Ovary (tissue), 3 donors: ENCODE measurements at regions not wholly inside any gene's neighbourhood (a gene's known extent, or its start where the extent isn't known, plus 50 kb on each side); places are given as distances from the start of the nearest gene placed in this dataset.

Source experiments
- CTCF ChIP-seq, 3 donors: fragments of 450-650 bp in 2 of 3; fragments of 200-600 bp in 1 of 3; IDR thresholded peaks; one replicate each; pipeline versions ENCODE4 v1.5.1 to v1.8.0; 2016 to 2022; ENCODE audit warnings: antibody characterized with exemption in 3 of 3, mild to moderate bottlenecking in 1 of 3
- POLR2A ChIP-seq: fragments of 450-650 bp; IDR thresholded peaks from one replicate; pipeline ENCODE4 v1.6.1; 2017; ENCODE audit warnings: antibody characterized with exemption, mild to moderate bottlenecking, moderate library complexity
- donor health status: DM: no; HTN: no; CAD: no.

GRCh38 chr5:154538492-154538891, 60.5 kb upstream of the HAND1 start:
- no peak for TF ChIP-seq CTCF (IDR thresholded peaks at IDR 0.05)
- TF ChIP-seq POLR2A: no peak
